Testis (tissue), 2 donors: ENCODE measurements at regions not wholly inside any gene's neighbourhood (a gene's known extent, or its start where the extent isn't known, plus 50 kb on each side); places are given as distances from the start of the nearest gene placed in this dataset.

ENCODE experiments used
- POLR2A ChIP-seq: fragments of 450-650 bp; IDR thresholded peaks from one replicate; pipeline ENCODE4 v1.6.1; 2017; ENCODE audit warnings: antibody characterized with exemption, mild to moderate bottlenecking, moderate library complexity
- TF ChIP-seq, protein P1 (sequence below), 3 experiments: fragments of 450-650 bp in 2 of 3; fragments of 200-600 bp in 1 of 3; sonication (generic) in 1 of 3; IDR thresholded peaks; one replicate each; pipeline ENCODE4 v1.5.1; 2016 to 2019; ENCODE audit warnings: antibody characterized with exemption in 3 of 3, mild to moderate bottlenecking in 2 of 3, moderate library complexity in 1 of 3

- TF ChIP-seq, protein P1, sequence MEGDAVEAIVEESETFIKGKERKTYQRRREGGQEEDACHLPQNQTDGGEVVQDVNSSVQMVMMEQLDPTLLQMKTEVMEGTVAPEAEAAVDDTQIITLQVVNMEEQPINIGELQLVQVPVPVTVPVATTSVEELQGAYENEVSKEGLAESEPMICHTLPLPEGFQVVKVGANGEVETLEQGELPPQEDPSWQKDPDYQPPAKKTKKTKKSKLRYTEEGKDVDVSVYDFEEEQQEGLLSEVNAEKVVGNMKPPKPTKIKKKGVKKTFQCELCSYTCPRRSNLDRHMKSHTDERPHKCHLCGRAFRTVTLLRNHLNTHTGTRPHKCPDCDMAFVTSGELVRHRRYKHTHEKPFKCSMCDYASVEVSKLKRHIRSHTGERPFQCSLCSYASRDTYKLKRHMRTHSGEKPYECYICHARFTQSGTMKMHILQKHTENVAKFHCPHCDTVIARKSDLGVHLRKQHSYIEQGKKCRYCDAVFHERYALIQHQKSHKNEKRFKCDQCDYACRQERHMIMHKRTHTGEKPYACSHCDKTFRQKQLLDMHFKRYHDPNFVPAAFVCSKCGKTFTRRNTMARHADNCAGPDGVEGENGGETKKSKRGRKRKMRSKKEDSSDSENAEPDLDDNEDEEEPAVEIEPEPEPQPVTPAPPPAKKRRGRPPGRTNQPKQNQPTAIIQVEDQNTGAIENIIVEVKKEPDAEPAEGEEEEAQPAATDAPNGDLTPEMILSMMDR (IDR thresholded peaks at IDR 0.05), result no peak
- no peak for TF ChIP-seq POLR2A
Measured at GRCh38 chr15:39454189-39454986, 126.5 kb upstream of the THBS1 start.
